ENCODE measurements at regions not wholly inside any gene's neighbourhood (a gene's known extent, or its start where the extent isn't known, plus 50 kb on each side); places are given as distances from the start of the nearest gene placed in this dataset.

DNA sequence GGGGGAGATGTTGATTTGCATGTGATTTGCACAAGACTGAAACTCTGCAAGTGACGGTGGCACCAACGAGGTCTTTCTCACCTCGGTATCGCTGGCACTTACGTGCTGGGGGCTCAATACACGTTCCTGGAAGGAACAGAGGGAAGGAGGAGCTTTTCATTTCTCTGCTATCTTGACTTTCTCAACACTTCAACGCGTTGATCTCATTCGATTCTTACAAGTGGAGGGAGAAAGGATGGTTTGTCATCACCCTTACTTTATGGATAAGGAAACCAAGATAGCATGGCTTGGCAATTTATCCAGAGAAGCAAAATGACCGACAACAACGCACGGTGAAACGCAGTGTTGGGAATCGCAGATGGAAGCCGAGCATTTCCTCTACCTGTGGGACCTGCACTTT, 87.3 kb upstream of the RFLNA start:
- no peaks in the 10 kb centered on the region for H3K27me3 ChIP-seq (ENCODE audit: insufficient read depth, low read depth, low read length)
- no peak overlapping the region for H3K4me3 ChIP-seq (ENCODE audit: low read length)
- TF ChIP-seq RAD21 (conservative IDR thresholded peaks at IDR 0.05) (no peak), SMC3 (conservative IDR thresholded peaks at IDR 0.05; ENCODE audit: poor library complexity) (no peak), MXI1 (conservative IDR thresholded peaks at IDR 0.05; ENCODE audit: poor library complexity, severe bottlenecking) (no peak), EZH2 (IDR thresholded peaks at IDR 0.05; ENCODE audit: borderline replicate concordance, insufficient read depth, low read length, poor library complexity, severe bottlenecking) (no peak), TAF1 (IDR thresholded peaks at IDR 0.05; ENCODE audit: low read depth) (no peak), EP300 (conservative IDR thresholded peaks at IDR 0.05; ENCODE audit: poor library complexity, severe bottlenecking) (no peak), POLR2AphosphoS5 (IDR thresholded peaks at IDR 0.05) (no peak)
- TF ChIP-seq, protein P1, sequence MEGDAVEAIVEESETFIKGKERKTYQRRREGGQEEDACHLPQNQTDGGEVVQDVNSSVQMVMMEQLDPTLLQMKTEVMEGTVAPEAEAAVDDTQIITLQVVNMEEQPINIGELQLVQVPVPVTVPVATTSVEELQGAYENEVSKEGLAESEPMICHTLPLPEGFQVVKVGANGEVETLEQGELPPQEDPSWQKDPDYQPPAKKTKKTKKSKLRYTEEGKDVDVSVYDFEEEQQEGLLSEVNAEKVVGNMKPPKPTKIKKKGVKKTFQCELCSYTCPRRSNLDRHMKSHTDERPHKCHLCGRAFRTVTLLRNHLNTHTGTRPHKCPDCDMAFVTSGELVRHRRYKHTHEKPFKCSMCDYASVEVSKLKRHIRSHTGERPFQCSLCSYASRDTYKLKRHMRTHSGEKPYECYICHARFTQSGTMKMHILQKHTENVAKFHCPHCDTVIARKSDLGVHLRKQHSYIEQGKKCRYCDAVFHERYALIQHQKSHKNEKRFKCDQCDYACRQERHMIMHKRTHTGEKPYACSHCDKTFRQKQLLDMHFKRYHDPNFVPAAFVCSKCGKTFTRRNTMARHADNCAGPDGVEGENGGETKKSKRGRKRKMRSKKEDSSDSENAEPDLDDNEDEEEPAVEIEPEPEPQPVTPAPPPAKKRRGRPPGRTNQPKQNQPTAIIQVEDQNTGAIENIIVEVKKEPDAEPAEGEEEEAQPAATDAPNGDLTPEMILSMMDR (IDR thresholded peaks at IDR 0.05; ENCODE audit: poor library complexity, severe bottlenecking): no peak
- TF ChIP-seq, protein P2, sequence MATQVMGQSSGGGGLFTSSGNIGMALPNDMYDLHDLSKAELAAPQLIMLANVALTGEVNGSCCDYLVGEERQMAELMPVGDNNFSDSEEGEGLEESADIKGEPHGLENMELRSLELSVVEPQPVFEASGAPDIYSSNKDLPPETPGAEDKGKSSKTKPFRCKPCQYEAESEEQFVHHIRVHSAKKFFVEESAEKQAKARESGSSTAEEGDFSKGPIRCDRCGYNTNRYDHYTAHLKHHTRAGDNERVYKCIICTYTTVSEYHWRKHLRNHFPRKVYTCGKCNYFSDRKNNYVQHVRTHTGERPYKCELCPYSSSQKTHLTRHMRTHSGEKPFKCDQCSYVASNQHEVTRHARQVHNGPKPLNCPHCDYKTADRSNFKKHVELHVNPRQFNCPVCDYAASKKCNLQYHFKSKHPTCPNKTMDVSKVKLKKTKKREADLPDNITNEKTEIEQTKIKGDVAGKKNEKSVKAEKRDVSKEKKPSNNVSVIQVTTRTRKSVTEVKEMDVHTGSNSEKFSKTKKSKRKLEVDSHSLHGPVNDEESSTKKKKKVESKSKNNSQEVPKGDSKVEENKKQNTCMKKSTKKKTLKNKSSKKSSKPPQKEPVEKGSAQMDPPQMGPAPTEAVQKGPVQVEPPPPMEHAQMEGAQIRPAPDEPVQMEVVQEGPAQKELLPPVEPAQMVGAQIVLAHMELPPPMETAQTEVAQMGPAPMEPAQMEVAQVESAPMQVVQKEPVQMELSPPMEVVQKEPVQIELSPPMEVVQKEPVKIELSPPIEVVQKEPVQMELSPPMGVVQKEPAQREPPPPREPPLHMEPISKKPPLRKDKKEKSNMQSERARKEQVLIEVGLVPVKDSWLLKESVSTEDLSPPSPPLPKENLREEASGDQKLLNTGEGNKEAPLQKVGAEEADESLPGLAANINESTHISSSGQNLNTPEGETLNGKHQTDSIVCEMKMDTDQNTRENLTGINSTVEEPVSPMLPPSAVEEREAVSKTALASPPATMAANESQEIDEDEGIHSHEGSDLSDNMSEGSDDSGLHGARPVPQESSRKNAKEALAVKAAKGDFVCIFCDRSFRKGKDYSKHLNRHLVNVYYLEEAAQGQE (IDR thresholded peaks at IDR 0.05; ENCODE audit: borderline replicate concordance): no peak
- no peaks in the 10 kb centered on the region for H4K20me1 ChIP-seq (ENCODE audit: insufficient read depth)
- no peak overlapping the region for H3K9ac ChIP-seq (ENCODE audit: low read length)
- H3K4me2 ChIP-seq (ENCODE audit: low read length): no peak overlapping the region
- H3K27ac ChIP-seq (ENCODE audit: low read length): no peak overlapping the region
- H3F3A ChIP-seq (ENCODE audit: insufficient read depth, low read length, poor library complexity, severe bottlenecking): no peaks in the 10 kb centered on the region
- H3K9me2 ChIP-seq (ENCODE audit: insufficient read depth, low read length): no peaks in the 10 kb centered on the region
- no peak overlapping the region for H2AFZ ChIP-seq (ENCODE audit: low read depth, low read length)
- no peaks in the 10 kb centered on the region for H3K36me3 ChIP-seq (ENCODE audit: insufficient read depth, low read length)
- H3K79me2 ChIP-seq (replicated peaks; ENCODE audit: insufficient read depth, low read length): no peaks in the 10 kb centered on the region
- H3K9me3 ChIP-seq (ENCODE audit: low read length): no peaks in the 10 kb centered on the region

DNA sequence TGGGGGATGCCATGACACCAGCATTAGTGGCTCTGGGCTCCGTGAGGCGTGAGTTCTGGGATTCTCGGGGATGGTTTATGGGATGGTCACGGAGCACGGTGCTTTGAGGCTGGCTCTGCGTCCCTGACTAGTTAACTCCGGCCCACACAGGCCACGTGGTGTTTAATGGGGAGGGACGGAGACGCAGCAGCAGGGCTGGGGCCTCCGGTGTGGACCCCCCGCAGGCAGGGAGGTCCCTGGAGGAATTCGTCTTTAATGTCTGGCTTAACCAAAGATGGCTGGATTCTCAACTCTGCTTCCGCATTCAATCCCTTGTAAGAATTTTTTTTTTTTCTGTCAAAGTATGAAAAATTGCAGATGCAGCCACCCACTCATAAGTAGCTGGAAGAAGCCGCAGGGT, 86.4 kb upstream of the RFLNA start:
- H4K20me1 ChIP-seq (ENCODE audit: insufficient read depth): no peaks in the 10 kb centered on the region
- no peak overlapping the region for H3K4me3 ChIP-seq (ENCODE audit: low read length)
- H3K4me2 ChIP-seq (ENCODE audit: low read length): no peak overlapping the region
- no peaks in the 10 kb centered on the region for H3F3A ChIP-seq (ENCODE audit: insufficient read depth, low read length, poor library complexity, severe bottlenecking)
- TF ChIP-seq EZH2 (IDR thresholded peaks at IDR 0.05; ENCODE audit: borderline replicate concordance, insufficient read depth, low read length, poor library complexity, severe bottlenecking) (no peak), SMC3 (conservative IDR thresholded peaks at IDR 0.05; ENCODE audit: poor library complexity) (no peak), EP300 (conservative IDR thresholded peaks at IDR 0.05; ENCODE audit: poor library complexity, severe bottlenecking) (no peak), MXI1 (conservative IDR thresholded peaks at IDR 0.05; ENCODE audit: poor library complexity, severe bottlenecking) (no peak), RAD21 (conservative IDR thresholded peaks at IDR 0.05) (no peak), TAF1 (IDR thresholded peaks at IDR 0.05; ENCODE audit: low read depth) (no peak), POLR2AphosphoS5 (IDR thresholded peaks at IDR 0.05) (no peak)
- TF ChIP-seq, protein P2 (IDR thresholded peaks at IDR 0.05; ENCODE audit: borderline replicate concordance): no peak
- TF ChIP-seq, protein P1 (IDR thresholded peaks at IDR 0.05; ENCODE audit: poor library complexity, severe bottlenecking): no peak
- H3K9me3 ChIP-seq (ENCODE audit: low read length): no peaks in the 10 kb centered on the region
- H3K27ac ChIP-seq (ENCODE audit: low read length): no peak overlapping the region
- H3K79me2 ChIP-seq (replicated peaks; ENCODE audit: insufficient read depth, low read length): no peaks in the 10 kb centered on the region
- H2AFZ ChIP-seq (ENCODE audit: low read depth, low read length): no peak overlapping the region
- no peaks in the 10 kb centered on the region for H3K36me3 ChIP-seq (ENCODE audit: insufficient read depth, low read length)
- H3K9ac ChIP-seq (ENCODE audit: low read length): no peak overlapping the region
- H3K9me2 ChIP-seq (ENCODE audit: insufficient read depth, low read length): no peaks in the 10 kb centered on the region
- H3K27me3 ChIP-seq (ENCODE audit: insufficient read depth, low read depth, low read length): no peaks in the 10 kb centered on the region

Data from neural cell (in vitro differentiated cells).